ENCODE measurements at regions not wholly inside any gene's neighbourhood (a gene's known extent, or its start where the extent isn't known, plus 50 kb on each side); places are given as distances from the start of the nearest gene placed in this dataset.
"Not testable (repeated sequence)": the region's sequence is repeated elsewhere in the genome, so short reads cannot be mapped to it uniquely, and the experiment has no call there.

DNA sequence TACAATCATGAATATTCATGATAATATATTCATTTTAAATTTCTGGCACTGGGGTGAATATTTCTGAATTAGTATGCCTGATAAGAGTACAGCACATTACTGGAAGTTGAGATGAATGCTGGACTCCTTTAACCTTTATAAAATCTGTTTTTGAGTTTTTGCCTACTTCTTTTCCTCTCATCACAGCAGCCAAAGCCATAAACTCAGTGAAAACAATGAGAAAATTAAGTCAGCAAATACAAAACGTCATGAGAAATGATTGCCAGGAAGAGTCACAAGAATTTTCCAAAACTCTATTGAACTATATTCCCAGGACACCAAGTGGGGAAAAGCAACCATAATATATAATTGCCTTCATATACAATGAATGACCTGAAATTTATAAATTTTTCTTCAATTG is 837.6 kb downstream of the TBC1D32 start:
- peak; percentile 43 for DNase-seq

DNA sequence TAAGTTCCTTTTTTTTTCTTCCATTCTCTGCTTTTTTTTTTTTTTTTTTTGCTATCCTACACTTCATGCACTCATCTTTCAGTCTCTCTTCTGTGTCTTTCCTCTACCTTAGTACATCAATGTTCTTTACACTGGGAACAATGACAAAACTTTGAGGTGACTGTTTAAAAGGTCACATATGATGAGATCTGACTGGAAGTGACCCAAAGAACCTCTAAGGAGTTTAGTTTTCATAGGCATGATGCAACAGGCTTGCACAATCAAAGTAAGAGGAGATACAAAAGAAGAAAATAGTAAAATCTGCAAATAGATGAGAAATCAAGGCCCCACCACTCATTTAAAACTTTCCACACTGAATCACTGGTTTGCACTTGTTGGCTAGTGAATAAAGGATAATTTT is 840.8 kb downstream of the TBC1D32 start:
- DNase-seq: no peak

DNA sequence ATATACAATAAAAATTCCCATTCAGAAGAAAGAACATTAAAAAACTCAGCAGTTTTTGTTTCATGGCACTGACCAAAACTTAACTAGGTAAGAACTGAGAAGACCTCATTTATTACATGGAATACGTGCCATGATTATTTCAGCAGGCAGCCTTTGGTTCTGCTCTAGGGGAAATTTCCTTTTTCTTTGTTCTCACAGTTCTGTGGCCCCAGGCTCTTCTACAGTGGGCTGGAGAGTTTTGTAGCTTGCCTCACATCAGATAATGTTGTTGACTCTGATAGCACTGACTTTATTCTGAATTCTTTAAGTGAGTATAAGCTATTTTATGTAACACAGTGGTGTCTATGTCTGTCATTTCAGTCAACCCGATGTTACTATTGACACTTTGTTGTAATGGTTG is 844.3 kb downstream of the TBC1D32 start:
- DNase-seq: no peak

DNA sequence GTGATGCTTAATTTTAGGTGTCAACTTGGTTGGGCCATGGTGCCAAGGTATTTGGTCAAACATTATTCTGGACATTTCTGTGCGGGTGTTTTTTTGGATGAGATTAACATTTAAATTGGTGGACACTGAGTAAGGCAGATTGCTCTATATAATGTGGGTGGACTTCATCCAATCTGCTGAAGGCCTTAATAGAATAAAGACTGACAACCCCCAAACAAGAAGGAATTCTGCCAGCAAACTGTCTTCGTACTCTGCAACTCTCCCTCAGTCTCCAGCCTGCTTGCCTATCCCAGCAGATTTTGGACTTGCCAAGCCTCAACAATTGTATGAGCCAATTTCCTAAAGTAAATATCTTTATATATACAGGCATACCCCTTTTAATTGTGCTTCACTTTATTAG is 850.1 kb downstream of the TBC1D32 start:
- DNase-seq: no peak

DNA sequence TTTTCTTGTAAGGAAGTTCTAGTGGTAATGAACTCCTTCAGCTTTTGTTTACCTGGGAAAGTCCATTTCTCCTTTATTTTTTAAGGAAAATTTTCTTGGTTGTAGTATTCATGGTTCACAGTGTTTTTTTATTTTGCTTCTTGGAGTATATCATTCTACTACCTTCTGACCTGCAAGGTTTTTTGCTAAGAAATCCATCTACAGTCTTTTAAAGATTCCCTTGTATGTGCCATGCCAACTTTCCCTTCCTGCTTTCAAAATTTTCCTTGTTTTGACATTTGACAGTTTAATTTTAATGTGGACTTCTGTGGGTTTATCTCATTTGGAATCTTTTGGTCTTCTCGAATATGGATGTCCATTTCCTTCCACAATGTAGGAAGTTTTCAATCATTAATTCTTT is 855.6 kb downstream of the TBC1D32 start:
- DNase-seq: no peak

DNA sequence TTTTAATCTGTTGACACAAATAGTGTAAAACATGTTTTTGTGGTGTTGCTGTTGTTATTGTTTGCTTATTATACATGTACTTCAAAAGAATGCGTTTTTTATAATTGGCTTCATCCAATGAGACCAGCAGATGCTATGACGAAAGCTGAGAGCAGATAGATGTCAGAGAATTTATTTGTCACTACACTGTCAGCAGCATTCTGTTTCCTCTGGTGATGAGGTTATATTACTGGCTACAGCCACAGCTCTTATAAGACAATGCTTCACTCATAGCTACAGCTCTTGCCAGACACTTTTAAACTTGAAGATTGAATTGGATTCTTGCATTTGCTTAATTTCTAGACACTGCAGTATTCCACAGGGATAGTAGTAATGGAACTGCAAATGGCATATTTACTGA is 860.5 kb downstream of the TBC1D32 start:
- DNase-seq: no peak

DNA sequence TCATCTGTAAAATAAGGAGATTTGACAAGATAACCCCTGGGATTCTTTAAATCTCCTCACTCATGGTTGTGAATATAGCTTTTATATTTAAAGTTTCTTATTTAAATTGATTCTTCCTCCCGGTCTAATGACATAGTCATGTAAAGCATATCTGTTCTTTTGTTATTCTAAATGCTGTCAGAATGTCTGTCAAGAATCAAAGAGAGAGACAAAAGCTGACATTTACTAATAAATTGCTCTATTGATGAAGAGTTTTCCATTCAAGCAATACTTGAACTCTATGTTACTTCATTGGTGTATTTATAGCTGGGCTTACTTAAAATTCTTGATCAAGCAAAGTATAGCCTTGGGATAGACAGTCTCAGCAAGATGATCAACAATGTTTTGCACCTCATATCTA is 865.8 kb downstream of the TBC1D32 start:
- no peak for DNase-seq

DNA sequence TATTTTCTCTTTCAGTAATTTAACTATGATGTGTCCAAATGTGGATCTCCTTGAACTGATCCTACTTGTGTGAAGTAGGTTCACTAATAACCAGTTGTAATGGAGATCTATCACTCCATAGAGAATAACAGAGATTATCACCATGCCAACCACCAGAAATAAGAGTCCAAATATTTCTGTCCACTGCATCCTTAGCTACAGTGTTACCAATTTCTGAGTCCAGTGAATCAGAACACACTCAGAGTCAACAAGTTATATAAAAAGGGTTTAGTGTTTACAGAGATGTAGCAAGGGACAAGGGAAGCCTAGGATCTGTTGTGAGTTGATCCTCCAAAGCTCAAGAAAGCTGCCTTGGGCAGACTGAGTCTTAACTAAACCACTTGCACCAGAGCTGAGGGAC is 882.8 kb downstream of the TBC1D32 start:
- DNase-seq: no peak

DNA sequence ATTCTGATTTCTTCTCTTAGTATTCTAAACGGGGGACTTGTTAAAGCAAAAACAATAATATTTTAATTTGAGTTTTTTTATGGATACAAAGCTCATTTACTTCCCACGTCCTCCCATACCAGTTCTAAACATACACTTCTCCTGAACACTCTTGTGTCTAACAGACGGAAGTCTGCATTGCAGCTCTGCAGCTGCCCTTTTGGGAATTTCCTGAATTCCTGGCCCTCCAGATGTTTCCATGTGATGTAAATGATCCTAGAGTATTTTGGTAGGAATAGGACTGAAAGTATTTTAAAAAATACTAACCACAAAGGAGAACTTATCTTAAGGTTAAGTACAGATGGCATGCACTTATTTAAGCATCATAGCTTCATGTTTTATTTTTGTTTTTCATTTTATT is 886.7 kb downstream of the TBC1D32 start:
- peak; percentile 33 for DNase-seq

DNA sequence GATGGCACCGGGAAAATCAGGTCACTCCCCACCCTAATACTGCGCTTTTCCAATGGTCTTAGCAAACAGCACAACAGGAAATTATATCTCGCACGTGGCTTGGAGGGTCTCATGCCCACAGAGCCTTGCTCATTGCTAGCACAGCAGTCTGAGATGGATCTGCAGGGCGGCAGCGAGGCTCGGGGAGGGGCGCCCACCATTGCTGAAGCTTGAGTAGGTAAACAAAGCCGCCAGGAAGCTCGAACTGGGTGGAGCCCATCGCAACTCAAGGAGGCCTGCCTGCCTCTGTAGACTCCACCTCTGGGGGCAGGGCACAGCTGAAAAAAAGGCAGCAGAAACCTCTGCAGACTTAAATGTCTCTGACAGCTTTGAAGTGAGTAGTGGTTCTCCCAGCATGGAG is 901.4 kb downstream of the TBC1D32 start:
- DNase-seq: not testable (repeated sequence)

DNA sequence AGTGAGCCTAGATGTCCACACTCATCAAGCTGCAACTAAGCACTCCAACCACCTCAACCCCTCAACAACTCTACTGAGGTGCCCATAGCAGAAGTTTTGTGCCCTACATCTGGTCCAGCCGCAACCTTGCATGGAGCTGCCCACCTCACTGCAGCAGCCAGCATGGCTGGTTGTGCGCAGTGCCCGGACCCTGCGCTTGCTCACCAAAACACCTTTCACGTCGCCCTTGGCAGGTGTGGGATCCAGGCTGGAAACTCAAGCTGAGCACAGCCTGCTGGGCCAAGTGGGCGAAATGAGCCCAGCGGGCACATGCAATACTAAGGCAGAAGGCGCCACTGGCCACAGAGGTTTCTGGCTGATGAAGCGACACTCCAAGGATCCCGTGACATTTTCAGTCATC is 902.4 kb downstream of the TBC1D32 start:
- no peak for DNase-seq

DNA sequence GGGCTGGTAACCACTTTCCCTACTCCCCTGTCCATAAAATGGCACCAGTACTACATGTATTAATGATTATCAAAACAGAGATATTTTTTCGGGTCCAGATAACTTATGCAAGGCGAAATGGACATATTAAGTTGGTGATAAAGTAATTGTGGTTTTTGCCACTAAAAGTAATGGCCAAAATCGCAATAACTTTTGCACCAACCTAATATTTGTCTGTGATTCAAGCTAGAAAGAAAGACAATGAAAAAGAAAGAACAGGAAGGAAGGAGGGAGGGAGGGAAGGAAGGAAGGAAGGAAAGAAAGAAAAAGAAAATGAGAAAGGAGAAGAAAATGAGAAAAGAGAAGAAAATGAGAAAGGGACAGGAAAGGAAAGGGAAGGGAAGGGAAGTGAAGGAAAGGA is 922.9 kb downstream of the TBC1D32 start:
- DNase-seq: no peak

DNA sequence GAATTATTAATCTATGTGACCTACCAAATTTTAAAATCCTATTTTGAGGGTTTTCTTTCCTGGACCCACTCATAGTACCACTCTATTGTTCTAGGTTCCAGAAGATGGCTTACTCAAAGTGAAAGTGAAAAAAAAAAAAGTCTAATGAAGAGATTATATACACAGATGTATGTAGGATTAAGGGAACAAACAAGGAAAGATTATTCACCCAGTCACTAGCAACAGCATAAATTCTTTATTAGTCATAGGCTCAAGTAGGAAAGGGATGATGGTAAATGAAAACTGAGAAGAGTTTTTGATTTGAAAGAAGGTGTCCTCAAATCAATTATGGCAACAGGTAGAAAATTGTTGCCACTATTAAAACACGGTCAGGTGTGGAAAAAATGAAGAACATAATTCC is 923.7 kb downstream of the TBC1D32 start:
- DNase-seq: no peak

DNA sequence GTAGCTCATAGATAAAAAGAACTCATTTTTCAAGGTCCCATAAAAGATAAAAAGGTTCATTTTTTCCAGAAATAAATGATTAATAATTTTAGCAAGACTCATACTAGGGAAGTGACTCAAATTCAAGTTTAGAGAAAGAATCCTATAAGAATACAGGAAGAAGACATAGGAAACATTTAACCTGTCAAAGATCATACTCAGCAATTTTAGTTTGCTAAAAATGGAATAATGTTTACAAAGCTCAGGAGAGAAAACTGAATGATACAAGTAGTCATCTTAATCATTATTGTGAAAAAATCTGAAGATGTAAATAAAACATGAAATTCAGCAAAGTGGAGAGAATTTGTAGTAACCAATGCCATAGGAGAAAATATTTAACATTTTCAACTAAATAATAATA is 926.6 kb downstream of the TBC1D32 start:
- no peak for DNase-seq

DNA sequence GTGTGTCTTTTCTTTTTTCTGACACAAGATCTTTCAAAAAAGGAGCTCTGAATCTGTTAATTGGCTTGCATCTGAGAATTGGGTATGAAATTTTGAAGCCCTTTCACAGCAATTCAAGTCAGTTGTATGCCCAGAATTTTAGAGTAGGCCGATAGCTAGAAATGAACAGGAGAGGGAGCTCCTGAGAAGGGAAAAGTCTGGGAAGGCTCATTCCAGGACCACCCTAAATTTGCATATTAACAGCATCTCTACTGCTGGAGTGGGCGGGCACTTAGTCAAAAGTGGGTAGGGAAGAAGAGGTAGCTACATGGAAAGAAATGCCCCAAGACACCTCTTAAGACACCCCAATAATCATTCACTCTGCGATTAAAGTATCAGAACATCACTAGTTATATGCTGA is 928.3 kb downstream of the TBC1D32 start:
- no peak for DNase-seq

DNA sequence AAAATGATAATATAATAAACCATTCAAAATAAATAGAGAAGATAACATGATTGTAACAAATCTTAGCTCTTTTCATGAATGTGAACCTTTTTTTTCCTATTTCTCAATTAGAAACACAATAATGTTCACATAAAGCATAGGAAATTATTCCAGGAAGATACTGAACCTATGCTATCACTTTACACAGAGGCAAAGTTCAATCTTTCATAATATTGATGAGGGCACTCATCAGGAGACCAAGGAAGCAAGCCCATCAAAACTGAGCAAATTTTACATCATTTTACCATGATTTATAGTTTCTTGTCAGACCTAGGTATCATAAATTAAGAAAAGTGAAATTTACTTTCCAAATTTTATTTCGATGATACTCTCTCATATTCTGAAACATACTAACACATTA is 938.5 kb downstream of the TBC1D32 start:
- no peak for DNase-seq

DNA sequence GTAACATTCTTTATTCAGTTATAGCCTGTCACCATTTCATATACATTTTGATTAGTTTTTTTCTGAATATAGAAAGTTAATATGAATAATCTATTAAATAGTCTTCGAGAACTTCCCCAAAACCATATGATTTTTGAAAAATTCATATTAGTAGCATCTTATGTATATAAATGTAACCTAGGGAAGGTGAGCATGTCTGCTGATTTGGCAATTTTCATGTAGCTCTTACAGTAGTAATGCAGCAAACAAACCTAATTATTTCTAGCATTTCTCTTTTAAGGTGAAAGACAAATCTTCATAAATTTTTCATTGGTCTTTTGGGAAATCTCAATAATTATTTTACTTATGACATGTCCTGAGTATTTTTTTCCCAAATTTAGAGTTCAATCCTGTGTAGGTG is 939.0 kb downstream of the TBC1D32 start:
- no peak for DNase-seq

DNA sequence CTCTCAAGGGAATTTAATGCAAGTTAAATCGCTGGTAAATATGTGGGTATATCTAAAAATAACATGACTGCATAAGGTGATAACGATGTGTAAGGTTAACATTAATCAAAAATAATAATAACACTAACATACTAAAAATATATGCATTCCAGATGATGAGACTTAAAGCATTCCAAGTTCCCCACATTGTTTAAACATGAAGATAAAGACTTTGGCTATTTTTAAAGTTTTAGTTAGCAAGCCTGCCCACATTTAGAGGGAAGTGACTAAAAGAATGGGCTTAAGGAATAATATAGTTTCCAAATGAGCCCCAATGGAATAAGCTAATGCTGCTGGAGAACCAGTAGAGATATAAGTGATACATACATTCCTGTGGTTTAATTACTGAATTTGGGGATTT is 941.3 kb downstream of the TBC1D32 start:
- DNase-seq: no peak

DNA sequence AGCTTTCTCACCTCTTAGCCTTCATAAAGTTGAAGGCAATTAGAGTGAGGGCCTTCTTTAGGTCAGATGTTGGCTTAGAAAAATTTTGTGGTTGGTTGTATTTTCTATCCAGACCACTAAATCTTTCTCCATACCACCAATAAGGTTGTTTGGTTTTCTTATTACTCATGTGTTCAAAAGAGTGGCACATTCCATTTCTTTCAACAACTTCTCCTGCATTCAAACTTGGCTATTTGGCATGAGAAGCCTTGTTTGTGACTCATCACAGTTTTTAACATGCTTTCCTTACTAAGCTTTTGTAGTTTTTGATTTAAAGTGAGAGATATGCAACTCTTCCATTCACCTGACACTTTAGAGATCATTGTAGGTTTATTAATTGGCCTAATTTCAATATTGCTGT is 949.6 kb downstream of the TBC1D32 start:
- no peak for DNase-seq

DNA sequence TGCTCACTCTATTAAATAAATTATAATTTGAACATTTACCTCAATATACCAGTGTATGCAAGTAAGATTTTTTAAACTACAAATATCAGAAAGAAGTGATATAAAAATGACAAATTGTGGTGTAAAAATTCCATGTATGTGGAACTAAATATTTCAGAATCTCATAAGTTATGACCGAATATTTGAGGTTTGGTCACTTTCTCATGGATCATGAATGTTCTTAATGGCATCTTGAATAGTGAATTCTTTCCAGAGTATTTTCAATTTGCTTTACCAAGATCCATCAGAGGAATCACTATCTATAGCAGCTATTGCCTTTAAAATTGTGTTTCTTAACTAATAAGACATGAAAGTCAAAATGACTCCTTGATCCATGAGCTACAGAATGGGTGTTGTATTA is 950.6 kb downstream of the TBC1D32 start:
- no peak for DNase-seq

DNA sequence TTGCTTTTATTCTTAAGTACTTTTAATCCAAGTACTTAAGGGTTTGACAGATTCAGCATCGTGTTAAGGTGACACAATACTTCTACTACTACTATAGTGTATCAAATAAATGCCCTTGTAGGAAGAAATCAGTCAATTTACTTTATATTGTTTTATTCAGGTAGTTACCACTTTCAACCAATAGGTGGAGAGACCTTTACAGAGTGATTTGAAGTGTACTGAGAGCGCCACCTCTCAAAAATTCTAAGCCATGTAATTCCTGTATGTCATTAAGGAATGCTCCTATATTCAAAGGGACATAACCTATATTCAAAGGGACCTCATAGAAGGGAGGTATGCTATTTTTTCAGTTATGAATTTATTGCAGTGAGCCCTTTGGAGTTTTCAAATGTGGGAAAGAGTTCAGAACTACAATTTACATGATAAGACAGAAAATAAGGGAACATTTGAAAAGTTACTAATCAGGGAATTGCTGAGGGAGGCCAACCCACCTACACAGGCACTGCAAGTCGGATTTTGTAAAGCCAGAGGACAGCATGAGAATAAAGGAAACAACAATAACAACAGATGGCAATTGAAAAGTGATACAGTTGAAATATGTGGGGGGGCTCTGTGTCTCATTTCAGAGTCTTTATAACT is 955.6 kb downstream of the TBC1D32 start:
- DNase-seq: no peak

DNA sequence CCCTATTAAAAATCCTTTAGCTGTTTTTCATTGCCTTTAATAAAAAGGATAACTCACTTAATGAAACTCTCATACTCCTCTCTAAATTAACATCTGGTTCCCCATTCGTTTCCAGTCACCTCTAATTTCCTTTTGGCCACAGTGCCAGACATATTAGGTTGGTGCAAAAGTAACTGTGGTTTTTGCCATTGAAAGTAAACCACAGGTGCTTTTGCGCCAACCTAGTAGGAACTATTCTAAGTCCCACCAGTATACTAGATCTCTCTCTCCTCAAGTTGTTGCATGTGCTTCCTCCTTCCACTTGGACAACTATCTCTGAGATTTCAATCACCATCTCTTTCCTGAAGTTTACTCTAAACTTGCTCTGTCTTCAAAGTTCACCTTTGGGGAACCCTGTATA is 961.1 kb downstream of the TBC1D32 start:
- DNase-seq: no peak

DNA sequence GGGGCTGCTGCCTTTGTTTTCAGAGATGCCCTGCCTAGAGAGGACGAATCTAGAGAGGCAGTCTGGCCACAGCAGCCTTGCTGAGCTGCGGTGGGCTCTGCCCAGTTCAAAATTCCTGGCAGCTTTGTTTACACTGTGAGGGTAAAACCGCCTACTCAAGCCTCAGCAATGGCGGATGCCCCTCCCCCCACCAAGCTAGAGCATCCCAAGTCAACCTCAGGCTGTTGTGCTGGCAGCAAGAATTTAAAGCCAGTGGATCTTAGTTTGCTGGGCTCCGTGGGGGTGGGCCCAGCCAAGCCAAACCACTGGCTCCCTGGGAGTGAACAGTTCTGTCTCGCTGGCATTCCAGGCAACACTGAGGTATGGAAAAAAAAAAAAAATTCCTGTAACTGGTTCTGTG is 970.9 kb downstream of the TBC1D32 start:
- DNase-seq: no peak

DNA sequence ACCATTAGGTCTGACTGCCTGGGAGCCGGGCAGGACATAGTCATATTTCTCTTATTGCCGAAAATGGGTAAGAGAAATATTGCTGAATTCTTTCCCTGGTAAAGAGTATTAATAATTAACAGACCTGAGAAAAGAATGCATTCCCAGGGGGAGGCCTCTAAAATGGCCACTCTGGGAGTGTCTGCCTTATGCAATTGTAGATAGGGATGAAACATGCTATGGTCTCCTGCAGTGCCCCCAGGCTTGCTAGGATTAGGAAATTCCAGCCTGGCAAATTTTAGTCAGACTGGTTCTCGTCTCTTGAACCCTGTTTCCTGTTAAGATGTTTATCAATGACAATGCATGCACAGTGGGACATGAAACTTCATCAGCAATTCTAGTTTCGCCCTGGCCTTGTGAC is 975.7 kb downstream of the TBC1D32 start:
- DNase-seq: not testable (repeated sequence)

DNA sequence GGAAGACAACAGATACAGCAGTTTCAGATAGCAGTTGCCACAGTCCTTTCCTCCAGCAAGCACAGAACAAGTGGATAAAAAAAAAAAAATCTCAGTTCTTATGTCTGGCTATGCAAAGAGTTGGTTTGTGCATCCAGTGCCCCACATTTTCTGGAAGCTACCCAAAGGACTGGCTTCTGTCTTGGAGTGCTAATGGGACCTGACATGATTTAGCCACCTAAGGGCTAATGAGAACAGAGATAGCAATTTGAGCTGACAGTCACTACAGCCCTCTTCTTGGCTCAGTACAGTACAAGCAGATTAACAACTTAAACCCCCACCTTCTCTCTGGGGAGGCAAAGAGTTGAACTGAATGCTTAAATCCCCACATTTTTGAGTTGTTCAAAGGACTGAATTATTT is 976.8 kb downstream of the TBC1D32 start:
- no peak for DNase-seq
